AG04449 (cell line): ENCODE measurements at regions not wholly inside any gene's neighbourhood (a gene's known extent, or its start where the extent isn't known, plus 50 kb on each side); places are given as distances from the start of the nearest gene placed in this dataset.

ENCODE experiments used
- CTCF ChIA-PET: fragments of 350-600 bp; formaldehyde crosslinking; extraction: SDS; loops from one replicate; lab custom pipeline; 2021; ENCODE audit warnings: antibody characterized with exemption; lab: Yijun Ruan, JAX
- POLR2A ChIA-PET: fragments of 400-600, 350-600 bp; formaldehyde crosslinking; extraction: SDS; loops from one replicate; lab custom pipeline; 2020; ENCODE audit warnings: antibody characterized with exemption, inconsistent platforms; lab: Yijun Ruan, JAX
- DNase-seq: peaks from one replicate; pipeline ENCODE4 v3.0.0-alpha.2; 2010; ENCODE audit warnings: low read depth, low spot score
- H3K4me3 ChIP-seq: 2 replicates; pipeline ENCODE4 v1.5.1; 2011; ENCODE audit warnings: low read depth, mild to moderate bottlenecking, control low read depth, low read length
- CTCF ChIP-seq: IDR thresholded peaks from one replicate; pipeline ENCODE4 v1.5.1; 2011; ENCODE audit warnings: mild to moderate bottlenecking, moderate library complexity, low read length, control low read depth, inconsistent platforms; ENCODE audit not compliant: insufficient read depth; ENCODE audit errors: missing control alignments

DNA sequence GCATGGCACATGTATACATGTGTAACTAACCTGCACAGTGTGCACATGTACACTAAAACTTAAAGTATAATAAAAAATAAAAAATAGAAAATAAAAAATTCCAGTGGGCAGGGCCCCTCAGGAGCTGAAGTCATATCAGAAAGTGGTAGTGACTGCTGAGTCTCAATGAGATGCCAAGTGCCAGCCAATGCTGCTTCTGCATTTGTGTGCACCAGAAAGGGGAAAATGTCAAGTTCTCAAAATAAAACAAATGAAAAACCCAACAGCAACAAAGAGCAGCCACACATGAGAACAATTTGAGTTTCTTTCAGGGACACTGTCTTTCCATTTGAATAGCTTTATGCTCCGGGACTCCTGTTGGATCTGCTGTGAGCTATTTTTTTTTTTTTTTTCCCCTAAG is 117.2 kb upstream of the CCDC112 start:
- no peak for TF ChIP-seq CTCF
- CTCF ChIA-PET: no interaction called here
- DNase-seq: no peak
- no peak overlapping the region for H3K4me3 ChIP-seq
- POLR2A ChIA-PET: interaction anchor here (1.3 kb wide), 1 partner anchor 13 kb away, joined by 4 read pairs; no protein-coding TSS in a partner anchor

DNA sequence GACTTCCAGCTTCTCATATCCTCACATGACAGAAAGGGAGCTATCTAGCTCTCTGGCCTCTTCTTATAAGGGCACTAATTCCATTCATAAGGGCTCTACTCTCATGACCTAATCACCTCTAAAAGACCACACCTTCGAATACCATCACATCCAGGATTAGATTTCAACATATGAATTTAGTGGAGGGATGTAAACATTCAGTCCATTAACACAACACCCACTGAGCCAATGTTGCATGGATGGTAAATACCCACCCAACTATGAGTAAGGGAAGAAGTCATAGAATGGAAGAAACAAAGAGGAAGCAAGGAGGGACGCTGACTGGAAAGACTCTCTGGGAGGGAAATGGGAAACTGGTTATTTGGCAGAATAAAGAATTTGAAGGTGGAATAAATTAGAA is 112.6 kb upstream of the CCDC112 start:
- POLR2A ChIA-PET: no interaction called here
- DNase-seq: no peak
- CTCF ChIA-PET: no interaction called here
- no peak for TF ChIP-seq CTCF
- H3K4me3 ChIP-seq: no peak overlapping the region

- ChIA-PET POLR2A (no interaction called here), CTCF (interaction anchor here (1.2 to 1.6 kb wide), 2 partner anchors 25 to 94 kb away, joined by 3 to 5 read pairs; no protein-coding TSS in a partner anchor)
- no peak for DNase-seq
- no peak overlapping the region for H3K4me3 ChIP-seq
- TF ChIP-seq CTCF: no peak
Observed at GRCh38 chr5:115402822-115403577, 106.5 kb upstream of the CCDC112 start.

DNA sequence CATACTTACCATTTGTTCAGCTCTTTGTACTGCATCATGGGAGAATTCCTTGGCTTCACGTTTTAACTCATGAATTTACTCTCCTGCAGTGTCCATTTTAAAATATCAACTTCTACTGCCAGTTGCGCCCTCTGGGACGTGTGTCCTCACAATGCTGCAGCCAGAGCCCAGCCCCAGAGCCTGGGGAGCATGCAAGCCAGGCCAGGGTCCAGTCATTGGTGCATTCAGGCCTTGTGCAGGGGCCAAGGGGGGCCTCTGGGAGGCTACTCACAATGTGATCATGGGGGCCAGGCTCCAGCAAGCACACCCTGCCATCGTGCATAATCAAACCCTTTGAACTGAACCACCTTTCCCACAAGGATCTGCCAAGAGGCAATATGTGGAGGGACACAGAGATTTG is 105.6 kb upstream of the CCDC112 start:
- CTCF ChIA-PET: interaction anchor here (1.0 to 1.6 kb wide), 4 partner anchors 19 to 93 kb away, joined by 3 to 5 read pairs (median 3); no protein-coding TSS in a partner anchor
- no peak overlapping the region for H3K4me3 ChIP-seq
- POLR2A ChIA-PET: no interaction called here
- no peak for TF ChIP-seq CTCF
- no peak for DNase-seq

GRCh38 chr5:115398719-115399118 is 102.3 kb upstream of the CCDC112 start:
- no peak overlapping the region for H3K4me3 ChIP-seq
- no peak for TF ChIP-seq CTCF
- peak; percentile 91 for DNase-seq
- POLR2A ChIA-PET: no interaction called here
- CTCF ChIA-PET: no interaction called here

DNA sequence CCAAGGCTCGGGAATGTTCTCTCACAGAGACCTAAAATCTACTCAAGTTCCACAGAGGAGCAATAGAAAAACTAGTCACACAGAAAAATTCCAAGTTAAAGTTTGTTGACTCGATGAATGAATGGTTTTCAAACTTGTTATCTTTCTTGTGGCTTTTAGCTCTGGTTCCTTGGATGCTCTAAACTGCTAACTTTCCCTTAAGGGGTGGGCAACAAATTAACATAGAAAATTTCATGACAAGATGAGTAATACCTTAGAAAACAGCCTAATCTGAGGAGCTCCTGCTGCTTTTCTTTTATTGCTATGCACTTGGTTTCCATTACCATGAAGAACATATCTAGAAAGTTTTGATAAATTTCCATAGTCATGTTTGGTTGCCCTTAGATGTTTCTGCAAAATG is 100.2 kb upstream of the CCDC112 start:
- no peak for TF ChIP-seq CTCF
- H3K4me3 ChIP-seq: no peak overlapping the region
- ChIA-PET POLR2A (no interaction called here), CTCF (interaction anchor here (1.1 to 1.6 kb wide), 2 partner anchors 19 to 20 kb away, joined by 3 read pairs; no protein-coding TSS in a partner anchor)
- no peak for DNase-seq
